H1 (cell line): ENCODE measurements at regions not wholly inside any gene's neighbourhood (a gene's known extent, or its start where the extent isn't known, plus 50 kb on each side); places are given as distances from the start of the nearest gene placed in this dataset.

Experiments used
- CBX5 ChIP-seq: fragments of 300-800, 300-1000 bp; sonication (generic); IDR thresholded peaks from 2 replicates; pipeline ENCODE4 v1.7.1; 2016; ENCODE audit warnings: antibody characterized with exemption, low read length, low read depth
- GABPA ChIP-seq: IDR thresholded peaks from 2 replicates; pipeline ENCODE4 v1.6.1; 2011; ENCODE audit warnings: mild to moderate bottlenecking, low read length, moderate library complexity, borderline replicate concordance; ENCODE audit not compliant: insufficient read depth
- GTF2F1 ChIP-seq: IDR thresholded peaks from 2 replicates; pipeline ENCODE4 v1.6.1; 2012; ENCODE audit warnings: low read depth, low read length, improper control_type of control experiment, borderline replicate concordance
- RNF2 ChIP-seq: fragments of 200-900, 300-1000 bp; sonication (generic); IDR thresholded peaks from 2 replicates; pipeline ENCODE4 v1.7.1; 2016; ENCODE audit warnings: borderline replicate concordance, low read depth, mild to moderate bottlenecking, antibody characterized with exemption, low read length; ENCODE audit not compliant: poor library complexity, severe bottlenecking; ENCODE audit errors: missing control alignments
- SP2 ChIP-seq: IDR thresholded peaks from 2 replicates; pipeline ENCODE4 v1.6.1; 2012; ENCODE audit warnings: mild to moderate bottlenecking, low read length, inconsistent platforms
- SP4 ChIP-seq: IDR thresholded peaks from 2 replicates; pipeline ENCODE4 v1.6.1; 2012; ENCODE audit warnings: low read length, inconsistent platforms

DNA sequence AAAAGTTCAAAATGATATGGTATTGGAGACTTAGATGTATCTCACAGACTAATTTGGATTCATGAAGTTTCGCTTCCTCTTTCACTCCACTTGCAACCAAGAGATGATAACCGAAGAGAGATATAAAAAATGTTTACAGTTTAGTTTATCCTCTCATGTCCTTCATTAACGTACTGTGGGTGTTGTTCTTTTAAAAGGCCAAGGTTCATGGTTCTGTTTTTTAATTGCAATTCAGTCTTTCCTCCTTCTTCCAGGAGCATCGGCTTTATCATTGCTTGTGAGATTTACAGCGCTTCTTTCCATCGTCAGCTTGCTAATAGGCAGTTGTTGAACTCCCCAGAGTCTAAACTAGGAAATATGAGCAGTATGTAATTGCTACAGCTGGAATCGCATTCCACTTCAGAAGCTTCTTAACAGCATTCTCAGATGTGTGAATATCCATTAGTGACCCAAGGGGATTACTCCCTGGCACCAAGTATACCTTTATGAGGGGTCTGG lies 75.9 kb upstream of the HGF start (continued):
- TF ChIP-seq GABPA (no peak), CBX5 (no peak), SP2 (no peak), RNF2 (no peak), GTF2F1 (no peak), SP4 (no peak)
